Ascending aorta (tissue), 2 donors: ENCODE measurements at regions not wholly inside any gene's neighbourhood (a gene's known extent, or its start where the extent isn't known, plus 50 kb on each side); places are given as distances from the start of the nearest gene placed in this dataset.

Experiments used
- DNase-seq, 2 donors: peaks; one replicate each; pipeline ENCODE4 v3.0.0-alpha.2; 2019; ENCODE audit warnings: low spot score in 2 of 2
- H3K27ac ChIP-seq, 2 donors: fragments of 200-600 bp; sonication (generic); one replicate each; pipeline ENCODE4 v1.5.1; 2016 to 2017; ENCODE audit warnings: mild to moderate bottlenecking in 1 of 2
- H3K27me3 ChIP-seq: fragments of 200-600 bp; sonication (generic); one replicate; pipeline ENCODE4 v1.5.1; 2017
- H3K36me3 ChIP-seq, 2 donors: fragments of 200-600 bp; sonication (generic); one replicate each; pipeline ENCODE4 v1.5.1; 2016
- H3K4me1 ChIP-seq, 2 donors: fragments of 200-600 bp; sonication (generic); one replicate each; pipeline ENCODE4 v1.5.1; 2016 to 2017; ENCODE audit warnings: mild to moderate bottlenecking in 1 of 2
- H3K4me3 ChIP-seq, 2 donors: fragments of 200-600 bp; sonication (generic); one replicate each; pipeline ENCODE4 v1.5.1; 2016 to 2017; ENCODE audit warnings: mild to moderate bottlenecking in 1 of 2
- H3K9me3 ChIP-seq, 2 donors: fragments of 200-600 bp; sonication (generic); one replicate each; pipeline ENCODE4 v1.5.1; 2016
- CTCF ChIP-seq, 3 experiments: fragments of 200-600 bp in 2 of 3; fragments of 450-650 bp in 1 of 3; sonication (generic) in 2 of 3; IDR thresholded peaks; one replicate each; pipeline ENCODE4 v1.5.1; 2016 to 2019; ENCODE audit warnings: antibody characterized with exemption in 3 of 3, mild to moderate bottlenecking in 1 of 3, moderate library complexity in 1 of 3
- intact Hi-C: fragments of 100-400 bp; cut with DNase I; formaldehyde crosslinking; loops from one replicate; pipeline ENCODE4 v1.15.1; 2023

GRCh38 chr2:60157283-60157682 lies 396.2 kb downstream of the BCL11A start:
- intact Hi-C loops, result no loop called here
- no peak overlapping the region for H3K27ac ChIP-seq
- H3K27me3 ChIP-seq, result no peaks in the 10 kb centered on the region
- TF ChIP-seq CTCF (IDR thresholded peaks at IDR 0.05), result no peak
- H3K36me3 ChIP-seq, result no peaks in the 10 kb centered on the region
- H3K4me3 ChIP-seq, result no peak overlapping the region
- DNase-seq, result no peak
- no peaks in the 10 kb centered on the region for H3K4me1 ChIP-seq
- peaks cover 0 to 4% of the 10 kb centered on the region in 2 donors for H3K9me3 ChIP-seq

GRCh38 chr2:60154142-60154541 lies 399.3 kb downstream of the BCL11A start:
- Histone ChIP-seq H3K27me3 (no peaks in the 10 kb centered on the region), H3K36me3 (no peaks in the 10 kb centered on the region), H3K4me3 (no peak overlapping the region), H3K4me1 (no peaks in the 10 kb centered on the region), H3K9me3 (peaks cover 0 to 6% of the 10 kb centered on the region in 2 donors), H3K27ac (no peak overlapping the region)
- no peak for DNase-seq
- intact Hi-C loops, result no loop called here
- no peak for TF ChIP-seq CTCF (IDR thresholded peaks at IDR 0.05)

GRCh38 chr2:60152226-60152833 lies 401.1 kb downstream of the BCL11A start:
- H3K36me3 ChIP-seq, result no peaks in the 10 kb centered on the region
- intact Hi-C loops, result no loop called here
- H3K27ac ChIP-seq, result no peak overlapping the region

GRCh38 chr2:60149176-60149575 lies 404.3 kb downstream of the BCL11A start:
- Histone ChIP-seq H3K9me3 (peaks cover 0 to 6% of the 10 kb centered on the region in 2 donors), H3K4me3 (no peak overlapping the region), H3K4me1 (no peaks in the 10 kb centered on the region), H3K36me3 (no peaks in the 10 kb centered on the region), H3K27ac (no peak overlapping the region), H3K27me3 (no peaks in the 10 kb centered on the region)
- no peak for TF ChIP-seq CTCF (IDR thresholded peaks at IDR 0.05)
- intact Hi-C loops, result no loop called here
- no peak for DNase-seq

More at GRCh38 chr2:60152226-60152833, 401.1 kb downstream of the BCL11A start:
- Histone ChIP-seq H3K4me1 (no peaks in the 10 kb centered on the region), H3K4me3 (no peak overlapping the region), H3K9me3 (peaks cover 0 to 6% of the 10 kb centered on the region in 2 donors), H3K27me3 (no peaks in the 10 kb centered on the region)
- peak in 1 of 3 experiments; percentile 33 for TF ChIP-seq CTCF (IDR thresholded peaks at IDR 0.05)
- no peak for DNase-seq

GRCh38 chr2:60148716-60149115 lies 404.7 kb downstream of the BCL11A start:
- DNase-seq, result no peak
- Histone ChIP-seq H3K4me1 (no peaks in the 10 kb centered on the region), H3K27me3 (no peaks in the 10 kb centered on the region), H3K36me3 (no peaks in the 10 kb centered on the region), H3K9me3 (peaks cover 0 to 6% of the 10 kb centered on the region in 2 donors), H3K4me3 (no peak overlapping the region), H3K27ac (no peak overlapping the region)
- intact Hi-C loops, result no loop called here
- no peak for TF ChIP-seq CTCF (IDR thresholded peaks at IDR 0.05)

- H3K4me3 ChIP-seq, result no peak overlapping the region
- intact Hi-C loops, result no loop called here
- H3K27ac ChIP-seq, result no peak overlapping the region
- no peak for TF ChIP-seq CTCF (IDR thresholded peaks at IDR 0.05)
- no peak for DNase-seq
- peaks cover 0 to 6% of the 10 kb centered on the region in 2 donors for H3K9me3 ChIP-seq
- H3K36me3 ChIP-seq, result no peaks in the 10 kb centered on the region
- H3K27me3 ChIP-seq, result no peaks in the 10 kb centered on the region
- no peaks in the 10 kb centered on the region for H3K4me1 ChIP-seq
Observed at GRCh38 chr2:60140185-60140584, 413.3 kb downstream of the BCL11A start.
